Stimulated activated CD4-positive, alpha-beta T cell treated with anti-CD3 and anti-CD28 coated beads, Interleukin-4, amount 100 ng/mL, for 24 hours (primary cell): ENCODE measurements at regions not wholly inside any gene's neighbourhood (a gene's known extent, or its start where the extent isn't known, plus 50 kb on each side); places are given as distances from the start of the nearest gene placed in this dataset.

ENCODE experiments used
- DNase-seq: peaks from one replicate; pipeline ENCODE4 v3.0.0-alpha.2; 2020

DNA sequence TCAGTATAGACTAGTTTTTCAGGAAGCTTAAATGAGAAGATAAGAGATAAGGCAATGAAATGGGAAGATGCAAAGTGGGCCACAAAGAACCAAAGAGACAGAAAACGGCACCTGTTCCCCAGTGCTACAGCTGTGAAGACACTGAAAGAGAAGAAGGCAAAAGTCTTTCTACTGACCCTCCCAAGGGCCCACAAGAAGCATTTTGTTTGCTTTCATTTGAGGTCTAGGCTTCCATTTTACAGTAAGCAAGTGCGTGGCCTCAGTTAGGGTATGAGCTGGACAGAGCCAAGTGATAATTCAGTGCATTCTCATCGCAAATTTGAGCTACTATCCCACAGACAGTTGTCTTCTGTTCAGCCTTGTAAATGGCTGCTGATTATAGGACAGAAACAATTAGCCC, 53.4 kb upstream of the STK17B start:
- no peak for DNase-seq

DNA sequence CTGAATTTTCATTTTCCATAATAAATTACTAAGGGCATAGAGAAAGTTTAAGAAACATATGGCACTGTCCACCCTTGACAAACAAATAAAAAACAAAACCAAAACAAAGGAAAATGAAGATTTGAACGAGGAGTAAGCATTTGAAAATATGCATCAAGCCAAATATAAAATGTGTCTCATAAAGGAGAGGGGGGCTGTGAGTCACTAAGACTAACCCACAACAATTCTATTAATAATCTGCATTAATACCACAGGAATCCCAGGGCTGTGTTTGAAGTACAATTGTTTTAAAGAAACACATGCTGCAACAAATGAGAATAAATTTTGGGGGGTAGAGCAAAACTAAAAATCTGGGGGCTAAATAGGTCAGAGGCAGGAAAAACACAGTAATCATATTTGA, 53.8 kb upstream of the STK17B start:
- no peak for DNase-seq

DNA sequence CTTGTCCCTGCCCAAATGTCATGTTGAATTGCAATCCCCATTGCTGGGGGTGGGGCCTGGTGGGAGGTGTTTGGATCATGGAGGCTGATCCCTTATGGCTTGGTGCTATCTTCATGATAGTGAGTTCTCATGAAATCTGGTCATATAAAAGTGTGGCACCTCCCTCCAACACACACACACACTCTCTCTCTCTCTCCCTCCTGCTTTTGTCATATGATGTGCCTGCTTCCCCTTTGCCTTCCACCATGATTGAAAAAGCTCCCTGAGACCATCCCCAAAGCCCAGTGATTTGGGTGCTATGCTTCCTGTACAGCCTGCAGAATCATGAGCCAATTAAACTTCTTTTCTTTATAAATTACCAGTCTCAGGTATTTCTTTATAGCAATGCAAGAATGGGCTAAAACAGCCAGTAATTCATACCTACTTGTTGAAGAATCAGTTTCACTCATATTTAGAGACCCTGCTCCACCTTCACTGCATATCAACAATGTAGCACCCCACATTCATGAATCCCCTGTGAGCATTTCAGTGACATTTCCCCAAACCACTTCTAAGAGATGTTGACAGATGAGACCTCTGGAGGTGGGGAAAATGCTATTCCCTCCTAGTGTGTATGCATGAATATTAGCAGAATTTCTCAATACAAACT, 54.8 kb upstream of the STK17B start:
- no peak for DNase-seq

DNA sequence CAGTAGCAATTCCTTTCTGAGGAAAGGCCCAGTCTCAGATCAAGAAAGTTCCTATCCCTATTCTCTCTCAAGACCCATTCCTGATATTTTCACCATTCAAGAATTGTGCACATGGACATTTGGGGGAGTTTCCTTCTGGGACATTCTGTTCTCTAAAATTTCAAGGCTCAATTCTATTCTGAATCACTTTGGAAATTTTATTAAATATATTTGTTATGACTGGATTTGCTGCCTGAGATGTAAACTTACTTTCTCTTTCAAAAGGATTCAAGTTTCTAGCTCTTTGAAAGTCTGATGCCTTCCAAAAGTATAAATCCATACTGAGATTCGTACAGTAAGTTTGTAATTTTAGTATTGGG, 55.3 kb upstream of the STK17B start:
- no peak for DNase-seq

DNA sequence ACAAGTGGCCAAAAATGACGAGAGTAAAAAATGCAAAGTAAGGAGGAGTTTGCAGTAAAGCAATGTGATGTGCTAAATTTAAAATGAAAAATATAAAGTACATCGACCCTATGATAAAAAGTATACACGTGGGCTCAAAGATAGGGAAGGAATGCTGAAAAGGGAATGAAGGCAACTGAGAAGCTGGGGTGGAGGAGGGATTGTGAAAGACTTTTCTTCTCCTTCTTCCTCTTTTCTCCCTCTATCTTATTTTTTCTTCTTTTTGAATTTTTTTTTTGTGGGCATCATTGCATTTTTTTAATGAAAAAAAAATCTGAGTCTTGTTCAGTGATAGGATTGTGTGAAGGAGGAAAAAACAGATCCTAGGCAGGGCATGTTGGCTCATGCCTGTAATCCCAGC, 57.6 kb upstream of the STK17B start:
- no peak for DNase-seq

DNA sequence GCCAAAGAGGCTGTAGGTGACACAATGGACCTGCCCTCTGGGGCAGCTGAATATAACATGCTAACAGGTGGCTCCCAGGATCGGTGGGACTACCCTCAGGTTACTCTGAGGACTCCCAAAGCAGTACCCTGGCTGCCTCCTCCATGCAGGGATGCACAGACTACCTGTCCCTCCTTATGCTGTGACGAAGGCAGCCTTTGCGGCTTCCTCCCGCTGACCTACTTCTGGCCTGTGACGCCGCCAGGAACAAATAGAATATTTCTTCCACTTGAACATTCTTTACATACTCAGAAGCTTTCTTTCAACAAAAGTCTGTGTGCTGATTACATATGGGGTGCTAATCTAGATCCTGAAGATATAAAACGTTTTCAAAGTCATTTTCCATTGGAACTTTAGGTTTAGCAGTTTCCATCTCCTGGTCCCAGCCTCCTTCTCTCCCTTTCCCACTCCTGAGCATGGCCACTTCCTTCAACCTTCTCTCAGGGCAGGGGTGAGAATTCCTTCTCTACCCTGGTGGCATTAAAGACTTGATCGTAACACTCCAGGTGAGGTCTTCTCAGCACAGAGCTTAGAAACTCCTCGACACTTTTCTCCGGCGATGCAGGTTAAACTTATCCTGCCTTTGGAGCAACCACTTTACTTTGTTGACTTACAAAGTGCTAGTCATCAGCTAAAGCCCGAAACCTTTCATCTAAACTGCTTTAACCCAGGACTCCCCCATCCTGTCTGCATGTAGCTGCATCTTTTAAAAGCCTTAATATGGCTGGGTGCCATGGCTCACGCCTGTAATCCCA, 58.9 kb upstream of the STK17B start:
- DNase-seq = peak; percentile 46

DNA sequence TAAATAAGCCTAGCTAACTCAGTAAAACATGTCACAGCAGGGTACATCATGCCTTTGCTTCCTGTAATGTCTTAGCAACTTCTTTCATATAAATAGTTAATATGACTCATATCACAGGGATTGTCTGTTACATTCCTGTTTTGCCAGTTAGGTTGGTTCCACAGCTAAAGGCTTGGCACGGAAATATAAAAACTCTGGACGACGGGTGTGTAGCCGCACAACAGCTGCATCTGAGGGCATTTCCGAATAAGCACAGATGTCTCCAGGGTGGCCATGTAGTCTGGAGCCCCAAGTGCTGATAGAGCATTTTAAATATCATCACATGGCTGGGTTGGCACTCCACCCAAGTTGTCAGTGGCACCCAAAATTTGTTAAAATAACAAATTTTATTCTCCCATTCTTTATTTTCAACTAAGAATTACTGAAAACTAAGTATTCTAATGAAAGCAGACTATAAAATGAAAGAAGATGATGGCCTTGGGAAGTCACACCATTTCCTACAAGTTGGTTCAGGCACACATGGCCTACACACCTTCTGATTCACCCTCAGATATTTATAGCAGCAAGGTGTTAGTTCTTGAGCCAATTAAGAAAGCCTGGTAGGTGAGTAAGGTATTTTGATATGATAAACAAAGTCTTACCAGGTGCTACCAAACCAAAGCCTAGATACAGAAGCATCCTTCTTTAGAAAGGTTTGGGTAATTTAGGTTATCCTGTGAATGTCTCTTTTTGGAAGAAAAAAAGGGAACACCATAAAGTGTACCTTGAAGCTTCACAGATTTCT, 61.8 kb upstream of the STK17B start:
- DNase-seq = no peak

DNA sequence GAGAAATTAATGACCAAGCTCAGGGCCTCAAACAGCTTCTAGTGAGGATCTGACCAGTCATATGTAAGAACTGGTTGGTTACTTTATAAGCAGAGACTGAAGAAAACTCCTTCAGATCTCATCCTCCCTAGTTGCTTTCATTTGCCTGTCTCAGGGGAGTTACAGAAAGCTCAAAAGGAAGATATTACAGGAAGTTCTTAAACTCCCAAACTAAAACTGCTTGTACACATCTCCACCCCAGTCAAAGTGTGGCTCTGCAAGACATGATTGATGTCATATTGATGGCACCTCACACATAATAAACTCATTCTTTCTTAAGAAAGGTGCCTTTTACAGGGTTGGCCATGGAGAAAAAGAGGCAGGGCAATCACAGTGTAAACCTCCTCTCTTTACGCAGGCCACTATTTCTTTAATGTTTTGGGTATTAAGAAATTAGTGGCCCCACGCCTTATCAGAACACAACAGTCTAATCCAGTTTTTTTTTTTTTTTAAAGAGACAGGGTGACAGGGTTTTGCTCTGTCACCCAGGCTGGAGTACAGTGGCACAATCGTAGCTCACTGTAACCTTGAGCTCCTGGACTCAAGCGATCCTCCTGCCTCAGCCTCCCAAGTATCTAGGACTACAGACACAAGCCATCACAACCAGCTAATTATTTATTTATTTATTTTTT, 62.6 kb upstream of the STK17B start:
- no peak for DNase-seq

DNA sequence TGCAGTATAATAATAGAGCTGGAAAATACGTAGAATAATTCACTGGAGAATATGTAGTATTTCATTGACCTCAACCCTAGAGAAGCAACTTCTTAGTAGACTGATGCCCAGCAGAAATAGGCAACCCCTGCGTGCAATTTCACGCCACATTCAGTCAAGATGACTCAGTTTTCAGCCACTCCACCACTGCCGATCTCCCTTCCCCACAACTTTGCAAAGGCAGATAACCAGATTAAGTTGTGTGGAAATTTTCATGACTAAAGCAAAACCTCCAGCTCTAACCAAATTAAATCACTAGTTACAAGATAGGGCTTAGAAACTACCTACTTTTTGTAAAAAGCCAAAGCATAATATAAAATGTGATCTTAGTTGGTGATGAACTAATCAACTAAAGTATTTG, 63.3 kb upstream of the STK17B start:
- peak; percentile 76 for DNase-seq

DNA sequence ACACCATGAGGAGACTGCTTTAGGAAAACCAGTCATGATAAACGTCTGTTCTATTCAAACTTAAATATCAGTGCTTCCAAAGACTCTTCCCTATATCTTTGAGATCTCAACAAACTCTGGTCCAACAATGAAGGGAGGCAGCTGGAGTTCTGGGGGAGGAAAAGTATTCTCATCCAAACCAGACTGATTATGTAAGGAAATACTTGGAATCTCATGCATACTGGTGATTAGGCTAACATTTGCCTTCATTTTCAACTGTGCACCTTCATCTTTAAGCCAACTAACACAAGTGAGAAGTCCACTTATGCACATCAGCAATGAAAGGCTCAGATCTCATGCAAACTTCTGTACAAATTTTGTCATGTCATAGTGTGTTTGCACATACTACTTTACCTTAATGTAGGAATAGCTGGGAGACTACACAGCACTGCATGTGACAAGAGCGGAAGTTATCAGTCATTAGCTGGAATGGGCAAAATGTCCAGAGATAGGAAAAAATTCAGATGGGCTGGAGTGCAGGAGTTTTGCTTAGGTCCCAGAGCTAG, 67.5 kb upstream of the STK17B start:
- no peak for DNase-seq

DNA sequence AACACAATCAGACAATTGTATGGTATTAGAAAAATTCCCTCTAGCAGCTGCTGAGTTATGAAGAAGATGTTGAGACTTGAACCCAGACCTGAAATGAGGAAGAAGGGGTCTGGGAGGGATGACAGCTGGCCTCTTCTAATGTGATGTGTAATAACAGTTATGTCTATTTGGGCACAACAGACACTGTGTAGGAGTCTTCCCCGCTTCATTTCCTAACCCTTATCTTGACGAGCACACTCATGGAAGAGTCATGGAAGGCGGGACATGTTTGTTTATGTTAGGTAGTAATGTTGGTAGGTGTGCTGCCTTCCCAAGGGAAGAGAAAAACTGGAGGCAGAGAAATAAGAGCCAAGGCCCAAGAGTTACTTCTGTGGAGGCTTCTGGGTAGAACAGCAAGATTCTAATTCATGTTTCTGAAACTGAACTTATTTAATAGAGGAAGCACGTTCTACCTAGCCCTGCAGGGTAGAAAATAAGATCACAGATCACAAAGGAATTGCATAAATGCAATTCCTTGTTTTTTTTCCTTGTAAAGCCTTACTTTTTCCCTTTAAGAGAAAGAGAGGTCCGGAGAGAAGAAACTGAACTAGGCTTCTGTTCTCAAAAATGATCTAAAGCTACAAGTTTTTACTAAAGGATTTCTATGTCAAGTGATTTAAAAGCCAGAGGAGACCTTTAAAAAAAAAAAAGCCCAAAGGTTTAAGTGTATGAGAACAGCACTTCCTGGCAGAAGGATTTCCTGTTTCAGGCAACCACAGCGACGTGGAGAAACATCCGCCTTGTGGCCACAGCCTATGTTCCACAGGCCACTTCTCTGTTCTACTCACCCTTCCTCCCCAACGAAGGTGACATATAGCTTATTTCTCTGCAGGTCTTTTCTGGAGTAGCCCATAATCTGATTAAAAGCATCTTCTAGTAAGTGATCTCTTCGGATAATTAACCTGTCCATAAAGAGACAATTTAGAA, 68.5 kb upstream of the STK17B start:
- DNase-seq = peak; percentile 79

DNA sequence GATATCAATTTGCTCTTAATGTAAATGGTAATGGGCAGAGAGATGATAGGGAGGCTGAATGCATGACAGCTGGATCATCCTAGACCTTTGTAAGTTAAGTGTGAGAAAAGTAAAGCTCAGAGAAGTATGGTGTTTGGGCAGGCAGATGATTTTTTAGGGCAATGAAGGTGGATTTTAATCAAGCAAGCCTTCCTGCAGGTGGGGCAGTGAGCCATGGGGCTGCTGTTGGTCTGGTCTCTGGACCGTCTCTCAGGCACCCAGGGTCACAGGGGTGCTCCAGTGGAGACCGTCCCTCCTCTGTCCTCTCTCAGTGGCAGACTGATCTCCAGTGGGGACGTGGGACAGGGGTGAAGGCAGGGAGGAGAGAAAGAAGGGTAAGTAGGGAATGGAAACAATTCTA, 69.8 kb upstream of the STK17B start:
- DNase-seq = no peak

DNA sequence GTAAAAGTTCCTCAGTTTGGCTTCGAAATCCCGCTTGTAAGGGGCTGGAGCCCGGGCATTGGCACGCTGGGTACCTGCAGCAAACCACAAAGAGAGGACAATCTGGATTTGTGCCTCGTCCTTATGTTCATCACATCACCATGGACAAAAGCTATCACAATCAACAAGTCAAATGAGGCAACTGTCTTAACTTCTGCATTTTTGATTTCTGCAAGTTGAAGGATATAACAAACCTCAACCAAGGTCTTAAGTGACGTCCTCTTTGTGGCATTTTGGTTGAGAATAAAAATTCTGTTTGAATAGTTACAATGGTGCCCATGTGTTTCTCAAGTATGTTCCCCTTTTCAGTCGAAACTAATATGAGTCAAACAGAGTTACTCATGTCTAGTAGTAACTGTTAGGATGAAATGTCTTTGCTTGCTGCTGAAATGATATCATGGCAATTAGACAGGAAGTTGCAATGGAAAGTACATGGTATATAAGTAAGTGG, 70.8 kb upstream of the STK17B start:
- DNase-seq = no peak

DNA sequence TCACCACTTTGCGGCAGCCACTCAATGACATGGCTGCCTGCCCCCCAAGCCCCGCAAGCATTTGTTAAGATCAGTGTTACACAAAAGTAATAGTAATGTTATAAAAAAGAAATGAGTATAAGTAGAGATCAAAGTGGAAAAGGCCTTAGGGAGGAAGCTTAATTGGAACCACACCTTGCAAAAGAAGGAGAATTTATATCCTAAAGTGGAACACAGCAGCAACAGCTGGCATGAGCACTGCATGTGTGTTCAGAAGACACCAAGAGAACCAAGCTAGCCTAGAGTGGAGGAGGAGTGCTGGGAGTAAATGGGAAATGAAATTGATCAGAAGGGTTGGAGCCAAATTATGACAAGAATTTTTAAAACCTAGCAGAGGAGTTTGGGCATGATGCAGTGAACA, 73.1 kb upstream of the STK17B start:
- DNase-seq = no peak

DNA sequence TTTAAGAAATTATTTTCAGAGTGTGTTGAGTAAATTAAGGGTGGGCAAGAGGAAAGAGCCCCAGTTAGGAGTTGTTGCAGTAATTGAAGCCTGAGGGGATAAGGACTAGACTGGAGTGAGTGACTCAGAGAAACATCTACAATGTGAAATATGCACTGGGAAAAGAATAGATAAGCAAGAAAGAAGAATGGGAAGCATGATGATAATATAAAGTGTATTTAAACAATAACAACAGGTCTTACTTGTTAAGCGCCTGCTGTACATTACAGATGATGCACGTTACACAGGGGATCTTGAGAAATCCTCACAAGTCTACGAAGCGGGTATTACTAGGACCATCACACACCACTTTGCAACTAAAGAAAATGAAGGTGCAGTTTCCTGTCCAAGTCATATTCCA, 73.6 kb upstream of the STK17B start:
- DNase-seq = no peak

DNA sequence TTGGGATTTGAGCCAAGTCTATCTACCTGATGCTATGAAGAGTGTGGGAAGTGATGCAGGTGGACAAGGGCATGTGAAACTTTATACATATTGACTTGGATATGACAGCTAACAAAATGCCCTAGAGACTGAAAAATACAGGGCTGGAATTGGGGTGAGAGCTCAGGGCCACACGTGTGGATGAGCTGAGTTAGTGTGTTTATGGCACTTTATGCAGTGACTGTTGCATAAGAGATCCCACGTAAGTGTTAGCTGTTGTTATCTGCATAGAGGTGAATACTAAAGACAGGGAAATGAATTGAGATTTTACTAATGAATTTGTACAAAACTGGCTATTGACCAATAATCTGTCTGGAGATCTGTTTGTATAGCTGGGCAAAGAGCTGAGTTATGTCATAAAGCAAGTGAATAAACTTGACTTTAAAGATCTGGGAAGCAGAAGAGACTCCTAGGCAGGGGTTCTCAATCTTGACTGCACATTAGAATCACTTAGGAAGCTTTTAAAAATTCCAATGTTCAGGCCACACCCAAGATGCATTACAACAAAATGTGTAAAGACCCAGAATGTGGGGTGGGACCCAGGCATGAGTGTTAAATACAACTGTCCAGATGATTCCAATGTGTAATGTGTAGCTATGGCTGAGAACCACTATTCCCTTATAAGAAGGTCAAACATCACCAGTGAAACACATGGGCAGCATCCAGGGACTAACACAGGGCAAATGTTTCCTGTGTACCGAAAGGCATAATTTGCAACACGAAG, 74.2 kb upstream of the STK17B start:
- no peak for DNase-seq

DNA sequence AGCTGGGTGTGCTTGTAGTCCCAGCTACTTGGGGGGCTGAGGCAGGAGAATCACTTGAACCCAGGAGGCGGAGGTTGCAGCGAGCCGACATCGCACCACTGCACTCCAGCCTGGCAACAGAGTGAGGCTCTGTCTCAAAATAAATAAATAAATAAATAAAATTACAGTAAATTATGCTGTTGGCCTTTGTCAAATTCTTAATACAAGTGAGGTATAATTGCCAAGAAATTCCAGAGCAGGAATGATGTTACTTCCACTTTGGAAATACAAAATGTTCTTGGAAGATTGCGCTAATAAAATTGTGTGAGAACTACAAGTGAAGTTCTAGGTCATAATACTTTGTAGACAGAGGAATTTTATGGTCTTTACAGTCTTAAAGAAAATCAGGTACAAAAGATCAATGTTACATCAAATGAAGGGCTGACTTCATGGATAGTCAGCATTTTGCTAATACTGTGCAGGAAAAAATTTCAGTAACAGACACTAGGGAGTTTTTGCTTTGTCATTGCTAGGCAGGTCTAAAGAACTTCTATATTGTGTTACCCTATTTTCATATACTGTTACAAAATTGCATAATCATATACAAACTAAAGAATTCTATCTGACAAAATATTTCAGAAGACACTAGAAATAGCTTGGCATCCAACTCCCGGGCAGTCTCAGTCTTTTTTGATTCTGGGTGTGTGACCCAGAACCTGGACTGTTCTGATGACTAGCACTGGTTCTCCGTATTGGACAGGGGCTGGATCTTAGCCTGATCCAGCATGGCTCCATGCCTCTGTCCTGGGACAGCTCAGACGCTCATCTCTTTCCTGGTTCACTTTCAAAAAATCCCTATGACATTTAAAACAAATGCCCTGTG, 76.0 kb upstream of the STK17B start:
- no peak for DNase-seq

DNA sequence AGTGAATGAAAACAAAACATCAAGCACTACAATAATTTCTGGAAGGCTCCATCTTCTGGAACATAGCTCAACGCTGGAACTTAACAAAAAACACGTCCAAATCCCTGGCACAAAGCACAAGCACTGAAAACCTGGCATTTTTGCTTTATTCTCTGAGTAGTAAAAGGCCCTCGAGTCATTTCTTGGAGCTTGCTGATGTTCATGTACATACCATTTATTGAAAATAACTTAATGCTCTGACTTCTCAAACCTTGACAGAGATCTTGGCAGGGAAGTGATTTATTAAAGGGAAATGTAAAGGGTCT, 76.5 kb upstream of the STK17B start:
- DNase-seq = no peak

DNA sequence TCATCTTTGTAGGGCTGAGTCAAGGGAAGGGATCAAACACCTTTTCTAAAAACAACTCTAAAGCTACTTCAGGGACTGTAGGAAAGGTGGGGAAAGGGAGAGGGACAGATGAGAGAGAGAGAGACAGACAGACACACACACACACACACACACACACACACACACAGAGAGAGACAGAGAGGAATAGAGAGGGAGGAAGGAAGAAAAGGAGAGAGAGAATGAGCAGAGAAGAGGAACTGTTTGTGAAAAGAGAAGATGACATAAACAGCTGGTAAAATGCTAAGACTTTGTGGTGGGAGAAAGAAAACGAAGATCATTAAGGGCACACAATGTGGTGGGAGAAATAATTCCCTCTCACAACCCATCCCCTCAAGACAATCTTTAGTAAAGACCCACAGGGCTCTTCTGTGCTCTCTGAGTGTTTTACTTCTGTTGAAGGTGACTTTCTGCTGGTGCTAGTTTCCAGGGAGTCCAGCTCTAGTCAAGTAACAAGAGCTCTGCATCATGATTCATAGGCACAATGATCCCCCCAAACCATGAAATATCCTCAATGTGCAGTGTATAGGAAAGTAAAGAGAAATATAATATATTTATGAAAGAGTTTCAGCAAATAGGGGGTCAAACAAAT, 77.2 kb upstream of the STK17B start:
- no peak for DNase-seq

DNA sequence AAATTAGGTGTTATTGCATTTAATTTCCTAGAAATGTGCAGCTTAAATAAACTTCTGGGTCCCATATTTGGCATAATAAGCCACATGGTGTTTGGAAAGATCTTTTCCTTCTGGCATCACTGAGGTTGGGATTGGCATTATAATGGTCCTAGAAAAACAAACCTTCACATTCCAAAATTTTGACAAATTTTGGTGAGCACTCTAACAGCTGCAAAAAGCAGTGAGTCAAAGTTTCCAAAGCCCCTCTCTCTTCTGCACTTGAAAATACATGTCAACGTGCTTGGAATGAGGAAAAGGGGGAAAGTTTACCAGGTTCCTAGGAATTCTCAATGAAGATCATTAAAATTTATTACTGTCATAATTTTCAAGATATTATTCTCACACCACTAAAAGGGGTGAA, 77.8 kb upstream of the STK17B start:
- no peak for DNase-seq
